A673 (cell line): ENCODE measurements at regions not wholly inside any gene's neighbourhood (a gene's known extent, or its start where the extent isn't known, plus 50 kb on each side); places are given as distances from the start of the nearest gene placed in this dataset.

Experiments used
- BruUV-seq: library from RNA; stranded (reverse); fragments of 400-500 nt; replicated peaks from 2 replicates; lab custom pipeline; 2021; lab: Mats Ljungman, UMichigan
- CTCF ChIA-PET: fragments of 300-600 bp; sonication (Branson Sonifier 250); formaldehyde crosslinking; loops from one replicate; lab custom pipeline; 2022; ENCODE audit warnings: antibody characterized with exemption; lab: Charles Lee
- POLR2A ChIA-PET: fragments of 300-600 bp; sonication (Branson Sonifier 250); formaldehyde crosslinking; loops from one replicate; lab custom pipeline; 2022; ENCODE audit warnings: antibody characterized with exemption; ENCODE audit not compliant: low non-redundant PET; lab: Charles Lee
- DNase-seq: peaks from one replicate; pipeline ENCODE4 v3.0.0-alpha.2; 2015; ENCODE audit warnings: low spot score
- H3K27ac ChIP-seq: fragments of 200-600 bp; sonication (generic); 2 replicates; pipeline ENCODE4 v1.5.1; 2016; ENCODE audit warnings: mixed run types, low read depth, mild to moderate bottlenecking, mixed read lengths, antibody characterized with exemption, low read length; ENCODE audit not compliant: poor library complexity, severe bottlenecking
- H3K27me3 ChIP-seq: fragments of 200-600 bp; sonication (generic); replicated peaks from 2 replicates; pipeline ENCODE4 v1.6.1; 2017; ENCODE audit warnings: mixed run types, low read depth, mild to moderate bottlenecking, mixed read lengths, antibody characterized with exemption, low read length; ENCODE audit not compliant: insufficient read depth, poor library complexity
- H3K36me3 ChIP-seq: fragments of 200-600 bp; sonication (generic); 2 replicates; pipeline ENCODE4 v1.6.1; 2016; ENCODE audit warnings: mixed run types, mild to moderate bottlenecking, mixed read lengths, antibody characterized with exemption, low read length; ENCODE audit not compliant: insufficient read depth, poor library complexity, severe bottlenecking
- H3K4me1 ChIP-seq: fragments of 200-600 bp; sonication (generic); 2 replicates; pipeline ENCODE4 v1.6.1; 2017; ENCODE audit warnings: mixed run types, mild to moderate bottlenecking, mixed read lengths, antibody characterized with exemption, low read length; ENCODE audit not compliant: insufficient read depth, poor library complexity, severe bottlenecking
- H3K4me3 ChIP-seq: fragments of 200-600 bp; sonication (generic); 2 replicates; pipeline ENCODE4 v1.5.1; 2016; ENCODE audit warnings: low read depth, mixed run types, mild to moderate bottlenecking, mixed read lengths, low read length; ENCODE audit not compliant: poor library complexity, severe bottlenecking
- H3K9me3 ChIP-seq: fragments of 200-600 bp; sonication (generic); 2 replicates; pipeline ENCODE4 v1.6.1; 2016; ENCODE audit warnings: mixed run types, low read depth, mild to moderate bottlenecking, mixed read lengths, antibody characterized with exemption, low read length; ENCODE audit not compliant: poor library complexity, severe bottlenecking
- EZH2 ChIP-seq: fragments of 200-600 bp; sonication (generic); IDR thresholded peaks from 2 replicates; pipeline ENCODE4 v1.6.1; 2017; ENCODE audit warnings: borderline replicate concordance, low read depth, mild to moderate bottlenecking, mixed read lengths, antibody characterized with exemption, low read length; ENCODE audit not compliant: poor library complexity, severe bottlenecking
- intact Hi-C: fragments of 100-400 bp; cut with micrococcal nuclease; formaldehyde crosslinking; loops from one replicate; pipeline ENCODE4 v1.10.0; 2022; ENCODE audit not compliant: unreplicated experiment
- TF ChIP-seq, protein P1 (sequence below): fragments of 300-800, 200-600 bp; sonication (generic); conservative IDR thresholded peaks from 2 replicates; pipeline ENCODE4 v1.5.1; 2017; ENCODE audit warnings: low read depth, mild to moderate bottlenecking, antibody characterized with exemption, low read length, moderate library complexity, mixed read lengths

DNA sequence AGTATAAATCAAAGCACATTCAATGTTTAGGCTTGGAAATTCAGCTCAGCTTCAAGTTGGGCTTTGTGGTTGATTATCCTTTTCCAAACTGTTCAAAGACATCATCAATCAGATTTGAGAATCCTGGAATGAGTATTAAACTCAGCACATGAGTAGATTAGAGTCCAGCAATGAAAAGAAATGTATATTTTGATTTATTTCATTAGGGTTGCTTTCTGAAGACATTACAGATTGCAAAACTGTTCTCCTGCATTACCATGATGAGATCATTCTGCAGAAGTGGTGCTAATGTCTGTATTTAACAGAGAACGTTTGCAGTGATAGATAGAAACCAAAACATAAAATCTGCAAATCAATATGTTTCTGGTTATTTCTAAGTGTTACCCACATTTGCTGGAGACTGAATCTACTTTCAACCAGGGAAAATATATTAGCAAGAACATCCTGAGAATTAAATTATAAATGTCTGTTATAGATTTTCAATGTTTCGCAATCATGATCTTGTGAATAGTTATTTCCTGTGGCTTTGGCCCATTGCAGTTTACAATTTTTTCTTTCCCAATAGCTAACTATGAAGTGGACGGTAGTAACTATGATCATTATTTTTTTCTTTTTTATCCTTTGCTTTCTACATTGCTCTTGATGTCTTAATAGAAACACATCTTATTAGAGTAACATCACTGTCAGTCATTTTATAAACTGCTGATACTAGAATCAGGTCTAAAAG, 1125.7 kb upstream of the GOT2 start:
- H3K9me3 ChIP-seq: no peaks in the 10 kb centered on the region
- no TSS peak for BruUV-seq
- no peak overlapping the region for H3K4me3 ChIP-seq
- H3K27ac ChIP-seq: no peak overlapping the region
- intact Hi-C loops: no loop called here
- POLR2A ChIA-PET: no interaction called here
- CTCF ChIA-PET: no interaction called here
- no peaks in the 10 kb centered on the region for H3K27me3 ChIP-seq
- DNase-seq: no peak
- no peaks in the 10 kb centered on the region for H3K4me1 ChIP-seq
- no peak for TF ChIP-seq EZH2
- TF ChIP-seq, protein P1, sequence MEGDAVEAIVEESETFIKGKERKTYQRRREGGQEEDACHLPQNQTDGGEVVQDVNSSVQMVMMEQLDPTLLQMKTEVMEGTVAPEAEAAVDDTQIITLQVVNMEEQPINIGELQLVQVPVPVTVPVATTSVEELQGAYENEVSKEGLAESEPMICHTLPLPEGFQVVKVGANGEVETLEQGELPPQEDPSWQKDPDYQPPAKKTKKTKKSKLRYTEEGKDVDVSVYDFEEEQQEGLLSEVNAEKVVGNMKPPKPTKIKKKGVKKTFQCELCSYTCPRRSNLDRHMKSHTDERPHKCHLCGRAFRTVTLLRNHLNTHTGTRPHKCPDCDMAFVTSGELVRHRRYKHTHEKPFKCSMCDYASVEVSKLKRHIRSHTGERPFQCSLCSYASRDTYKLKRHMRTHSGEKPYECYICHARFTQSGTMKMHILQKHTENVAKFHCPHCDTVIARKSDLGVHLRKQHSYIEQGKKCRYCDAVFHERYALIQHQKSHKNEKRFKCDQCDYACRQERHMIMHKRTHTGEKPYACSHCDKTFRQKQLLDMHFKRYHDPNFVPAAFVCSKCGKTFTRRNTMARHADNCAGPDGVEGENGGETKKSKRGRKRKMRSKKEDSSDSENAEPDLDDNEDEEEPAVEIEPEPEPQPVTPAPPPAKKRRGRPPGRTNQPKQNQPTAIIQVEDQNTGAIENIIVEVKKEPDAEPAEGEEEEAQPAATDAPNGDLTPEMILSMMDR: no peak
- H3K36me3 ChIP-seq: no peaks in the 10 kb centered on the region

DNA sequence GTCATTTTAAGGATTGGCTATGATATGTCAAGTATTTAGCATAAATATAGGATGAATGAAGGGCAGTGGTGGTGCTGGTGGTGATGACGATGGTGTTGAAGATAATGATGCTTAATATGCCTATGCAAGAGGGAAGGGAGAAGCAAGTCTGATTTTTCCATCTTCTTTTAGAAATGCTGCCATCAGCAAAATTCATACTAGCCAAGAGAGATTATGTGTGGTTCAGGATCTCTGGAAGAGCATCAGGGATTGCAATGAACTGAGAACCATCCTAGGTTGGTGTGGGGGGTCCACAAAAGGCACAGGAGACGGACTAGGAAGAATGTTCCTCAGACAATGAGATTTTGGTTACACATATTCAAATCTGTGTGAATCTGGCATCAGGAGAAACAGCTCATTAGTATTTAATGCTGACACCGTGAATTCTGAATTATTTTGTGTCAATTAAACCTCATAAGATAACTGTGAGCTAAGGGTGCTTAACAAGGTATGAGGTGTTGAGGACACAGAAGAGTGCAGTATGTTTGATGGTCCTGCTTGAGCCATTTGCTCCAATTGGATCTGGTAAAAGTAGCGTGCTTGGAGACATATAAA, 1120.8 kb upstream of the GOT2 start:
- ChIA-PET CTCF (no interaction called here), POLR2A (no interaction called here)
- TF ChIP-seq, protein P1: no peak
- no peak for TF ChIP-seq EZH2
- DNase-seq: no peak
- Histone ChIP-seq H3K36me3 (no peaks in the 10 kb centered on the region), H3K4me1 (no peaks in the 10 kb centered on the region), H3K27me3 (no peaks in the 10 kb centered on the region), H3K27ac (no peak overlapping the region), H3K4me3 (no peak overlapping the region), H3K9me3 (no peaks in the 10 kb centered on the region)
- intact Hi-C loops: no loop called here
- BruUV-seq: no TSS peak

DNA sequence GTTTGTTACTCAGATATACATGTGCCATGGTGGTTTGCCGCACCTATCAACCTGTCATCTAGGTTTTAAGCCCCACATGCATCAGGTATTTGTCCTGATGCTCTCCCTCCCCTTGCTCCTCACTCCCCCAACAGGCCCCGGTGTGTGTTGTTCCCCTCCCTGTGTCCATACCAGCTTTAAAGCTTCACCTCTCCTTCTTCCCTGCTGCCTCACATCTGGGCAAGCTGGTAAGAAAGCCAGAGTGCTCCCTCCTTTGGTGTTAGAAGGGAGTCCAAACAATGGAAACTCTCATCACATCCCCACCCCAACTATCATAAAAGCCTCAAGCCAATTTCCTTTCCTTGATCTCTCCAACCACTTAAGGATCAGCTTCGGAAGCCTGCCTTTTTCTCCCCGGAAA, 1115.6 kb upstream of the GOT2 start:
- H3K4me3 ChIP-seq: no peak overlapping the region
- no peaks in the 10 kb centered on the region for H3K36me3 ChIP-seq
- TF ChIP-seq, protein P1: no peak
- TF ChIP-seq EZH2: no peak
- no TSS peak for BruUV-seq
- POLR2A ChIA-PET: no interaction called here
- H3K9me3 ChIP-seq: no peaks in the 10 kb centered on the region
- no peak for DNase-seq
- H3K4me1 ChIP-seq: no peaks in the 10 kb centered on the region
- H3K27me3 ChIP-seq: no peaks in the 10 kb centered on the region
- CTCF ChIA-PET: no interaction called here
- intact Hi-C loops: no loop called here
- no peak overlapping the region for H3K27ac ChIP-seq
